ENCODE measurements at regions not wholly inside any gene's neighbourhood (a gene's known extent, or its start where the extent isn't known, plus 50 kb on each side); places are given as distances from the start of the nearest gene placed in this dataset.

DNA sequence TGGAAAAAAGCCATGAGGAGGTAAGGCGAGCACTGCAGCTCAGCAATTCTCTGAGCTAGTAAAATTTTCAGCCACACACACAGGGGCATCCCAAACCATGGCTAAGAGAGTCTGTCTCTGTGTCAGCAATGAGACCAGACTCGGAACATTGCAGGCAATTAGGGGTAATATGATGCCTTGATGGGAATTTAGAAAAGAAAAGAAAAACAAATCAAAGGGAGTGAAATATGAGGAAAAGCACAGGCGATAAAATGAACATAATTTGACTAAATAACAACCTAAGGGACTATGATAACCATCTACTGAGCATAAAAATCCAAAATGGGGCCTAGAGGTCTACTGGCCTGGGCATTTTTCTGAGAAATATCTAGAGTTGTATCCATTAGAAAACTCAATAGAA is 546.0 kb upstream of the PSMD7 start:
- no peak overlapping the region for H3K27ac ChIP-seq
- no peaks in the 10 kb centered on the region for H3K27me3 ChIP-seq
- no peak for TF ChIP-seq CTCF (IDR thresholded peaks at IDR 0.05)
- DNase-seq (no peak), ATAC-seq (no peak)
- no peaks in the 10 kb centered on the region for H3K36me3 ChIP-seq
- intact Hi-C loops (cut with DNase I), result no loop called here
- H3K4me3 ChIP-seq, result no peak overlapping the region
- no peaks in the 10 kb centered on the region for H3K4me1 ChIP-seq
- no peaks in the 10 kb centered on the region for H3K9me3 ChIP-seq

DNA sequence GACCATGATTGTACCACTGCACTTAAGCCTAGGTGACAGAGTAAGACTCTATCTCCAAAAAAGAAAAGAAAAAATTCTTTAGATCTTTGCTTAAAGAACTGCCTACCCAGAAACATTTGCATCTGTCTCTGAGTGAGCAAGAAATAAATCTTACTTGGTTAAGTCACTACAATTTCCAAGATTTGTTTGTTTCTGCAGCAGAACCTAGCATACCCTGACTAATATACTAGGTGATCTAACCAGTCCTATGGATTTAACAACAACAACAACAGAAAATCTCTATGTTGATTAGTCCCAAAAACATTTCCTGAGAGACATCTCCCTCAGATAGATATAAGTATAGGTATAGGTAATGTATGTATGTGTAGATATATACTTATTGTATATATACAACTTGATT is 549.3 kb upstream of the PSMD7 start:
- Histone ChIP-seq H3K4me1 (no peaks in the 10 kb centered on the region), H3K4me3 (no peak overlapping the region), H3K9me3 (no peaks in the 10 kb centered on the region), H3K27ac (no peak overlapping the region), H3K27me3 (no peaks in the 10 kb centered on the region), H3K36me3 (no peaks in the 10 kb centered on the region)
- ATAC-seq (no peak), DNase-seq (no peak)
- no peak for TF ChIP-seq CTCF (IDR thresholded peaks at IDR 0.05)
- intact Hi-C loops (cut with DNase I), result no loop called here

DNA sequence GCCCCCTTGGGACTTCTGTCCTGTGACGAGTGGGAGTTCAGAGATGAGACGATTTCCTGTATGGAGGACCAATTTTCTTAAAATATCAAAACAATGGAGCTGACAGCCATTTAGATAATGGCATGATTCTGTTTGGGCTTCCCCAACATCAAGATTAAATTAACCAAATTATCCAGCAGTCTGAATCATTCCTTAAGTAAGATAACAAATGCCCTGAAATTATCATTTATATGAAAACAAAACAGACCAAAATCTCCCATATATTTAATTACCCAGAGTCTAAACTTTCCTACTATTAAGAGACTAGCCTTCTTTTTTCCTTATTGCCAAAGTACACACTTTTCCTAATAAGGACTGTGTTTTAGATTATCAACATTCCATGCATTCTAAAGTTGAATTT is 550.1 kb upstream of the PSMD7 start:
- no peak for TF ChIP-seq CTCF (IDR thresholded peaks at IDR 0.05)
- Histone ChIP-seq H3K36me3 (no peaks in the 10 kb centered on the region), H3K4me1 (no peaks in the 10 kb centered on the region), H3K27me3 (no peaks in the 10 kb centered on the region), H3K27ac (no peak overlapping the region), H3K4me3 (no peak overlapping the region), H3K9me3 (no peaks in the 10 kb centered on the region)
- intact Hi-C loops (cut with DNase I), result no loop called here
- ATAC-seq, result no peak
- DNase-seq, result no peak

DNA sequence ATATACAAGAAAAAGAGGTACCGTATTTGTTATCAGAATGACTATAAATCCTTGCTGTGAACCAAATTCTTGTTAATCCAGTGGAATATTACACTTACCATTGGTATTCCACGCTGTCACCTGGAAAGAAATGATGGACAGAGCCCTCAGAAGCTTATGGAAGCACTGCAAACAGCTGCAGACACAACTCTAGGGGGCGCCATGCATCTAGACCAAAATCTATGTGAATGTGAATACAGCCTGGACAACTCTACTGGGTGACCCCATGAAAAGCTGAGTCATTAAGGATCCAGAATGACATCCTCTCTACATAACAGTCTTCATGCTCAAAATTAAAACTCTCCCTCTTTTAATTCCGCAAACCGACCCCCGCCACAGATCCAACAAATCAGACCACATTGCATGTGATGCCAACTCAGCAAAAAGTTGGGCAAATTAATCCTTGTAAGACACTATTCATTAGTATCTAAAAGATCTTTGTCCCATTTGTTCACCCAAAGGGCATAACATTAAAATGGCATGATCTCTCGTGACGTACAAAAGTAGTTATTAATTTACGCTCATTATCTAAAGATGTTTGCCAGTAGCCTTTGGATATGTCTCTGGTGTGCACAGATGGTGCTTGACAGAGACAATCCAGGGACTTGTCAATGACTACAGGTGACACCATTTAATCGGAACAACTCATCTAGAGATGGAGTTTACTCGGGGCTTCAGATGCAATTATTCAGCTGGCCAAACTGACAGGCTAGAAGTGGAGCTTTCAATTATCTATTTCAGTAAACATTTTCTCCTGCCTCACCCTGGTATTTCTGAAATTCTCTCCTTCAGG is 552.7 kb upstream of the PSMD7 start:
- ATAC-seq (no peak), DNase-seq (no peak)
- no peak overlapping the region for H3K4me3 ChIP-seq
- H3K36me3 ChIP-seq, result no peaks in the 10 kb centered on the region
- H3K27me3 ChIP-seq, result no peaks in the 10 kb centered on the region
- H3K4me1 ChIP-seq, result no peaks in the 10 kb centered on the region
- intact Hi-C loops (cut with DNase I), result no loop called here
- H3K27ac ChIP-seq, result no peak overlapping the region
- no peaks in the 10 kb centered on the region for H3K9me3 ChIP-seq
- peak; percentile 10 for TF ChIP-seq CTCF (IDR thresholded peaks at IDR 0.05)

- Histone ChIP-seq H3K27me3 (no peaks in the 10 kb centered on the region), H3K27ac (no peak overlapping the region), H3K4me3 (no peak overlapping the region), H3K9me3 (no peaks in the 10 kb centered on the region), H3K36me3 (no peaks in the 10 kb centered on the region), H3K4me1 (no peaks in the 10 kb centered on the region)
- TF ChIP-seq CTCF (IDR thresholded peaks at IDR 0.05), result no peak
- ATAC-seq, result no peak
- DNase-seq, result no peak
- intact Hi-C loops (cut with DNase I), result no loop called here
Observed at GRCh38 chr16:73739049-73739769, 557.4 kb upstream of the PSMD7 start.
